ENCODE measurements at regions not wholly inside any gene's neighbourhood (a gene's known extent, or its start where the extent isn't known, plus 50 kb on each side); places are given as distances from the start of the nearest gene placed in this dataset.
"Not testable (repeated sequence)": the region's sequence is repeated elsewhere in the genome, so short reads cannot be mapped to it uniquely, and the experiment has no call there.

DNA sequence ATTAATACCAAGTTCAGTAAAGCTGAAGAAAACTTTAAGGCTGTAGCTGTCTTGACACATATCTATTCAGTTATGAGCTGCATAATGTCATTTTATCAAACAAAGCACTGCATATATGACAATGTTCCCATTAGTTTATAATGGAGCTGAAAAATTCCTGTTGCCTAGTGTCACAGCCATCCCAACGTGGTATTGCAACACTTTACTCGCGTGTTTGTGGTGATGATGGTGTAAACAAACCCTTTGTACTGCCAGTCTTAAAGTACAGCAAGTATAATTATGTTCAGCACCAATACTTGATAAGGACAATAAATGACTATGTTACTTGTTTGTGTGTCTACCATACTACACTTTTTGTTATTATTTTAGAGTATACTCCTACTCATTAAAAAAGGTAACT, 1415.6 kb upstream of the PCDH7 start:
- in situ Hi-C loops (cut with HindIII; ENCODE audit: low sequenced_read_pairs), result no loop called here

DNA sequence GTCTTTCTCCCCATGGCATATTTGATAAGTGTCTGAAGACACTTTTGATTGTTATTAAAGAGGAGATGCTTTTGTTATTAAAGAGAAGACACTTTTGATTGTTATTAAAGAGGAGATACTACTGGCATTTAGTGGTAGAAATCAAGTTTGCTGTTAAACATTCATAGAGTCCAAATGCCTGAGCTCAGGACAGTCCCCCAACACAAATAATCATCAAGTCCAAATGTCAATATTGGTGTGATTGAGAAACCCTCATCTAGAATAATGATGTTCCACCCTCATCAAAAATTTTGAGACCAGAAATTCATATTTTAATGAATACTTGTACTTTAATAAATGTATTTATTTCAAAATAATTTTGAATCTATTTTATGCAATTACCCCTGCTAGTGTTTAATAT, 1412.9 kb upstream of the PCDH7 start:
- in situ Hi-C loops (cut with HindIII; ENCODE audit: low sequenced_read_pairs), result no loop called here

- in situ Hi-C loops (cut with HindIII; ENCODE audit: low sequenced_read_pairs), result no loop called here
Measured at GRCh38 chr4:29307755-29308154, 1412.4 kb upstream of the PCDH7 start.

- in situ Hi-C loops (cut with HindIII; ENCODE audit: low sequenced_read_pairs), result no loop called here
Measured at GRCh38 chr4:29309050-29309449, 1411.1 kb upstream of the PCDH7 start.

GRCh38 chr4:29310252-29310651, 1409.9 kb upstream of the PCDH7 start:
- in situ Hi-C loops (cut with HindIII; ENCODE audit: low sequenced_read_pairs), result no loop called here

GRCh38 chr4:29311247-29311646, 1408.9 kb upstream of the PCDH7 start:
- in situ Hi-C loops (cut with HindIII; ENCODE audit: low sequenced_read_pairs), result no loop called here

- in situ Hi-C loops (cut with HindIII; ENCODE audit: low sequenced_read_pairs), result no loop called here
Measured at GRCh38 chr4:29319663-29320340, 1400.4 kb upstream of the PCDH7 start.

- in situ Hi-C loops (cut with HindIII; ENCODE audit: low sequenced_read_pairs), result no loop called here
Measured at GRCh38 chr4:29320947-29321620, 1399.1 kb upstream of the PCDH7 start.

DNA sequence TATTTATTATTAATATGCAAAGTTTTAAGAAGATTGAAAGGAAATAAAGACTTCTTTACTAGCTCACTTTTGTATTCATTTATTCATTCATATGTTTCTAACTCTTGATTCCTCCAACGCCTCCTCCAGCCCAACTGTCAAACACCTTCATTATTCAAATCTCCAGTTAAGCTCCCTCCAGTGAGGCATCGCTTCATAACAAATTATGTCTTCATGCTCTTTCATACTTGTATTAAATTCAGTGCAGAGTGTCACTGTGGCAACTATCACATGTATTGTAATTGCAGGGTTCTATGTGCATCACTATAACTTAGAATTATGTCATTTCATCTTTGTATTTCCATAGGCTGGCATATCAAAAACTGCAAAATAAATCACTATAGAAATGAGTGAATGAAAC, 1394.2 kb upstream of the PCDH7 start:
- in situ Hi-C loops (cut with HindIII; ENCODE audit: low sequenced_read_pairs), result no loop called here

DNA sequence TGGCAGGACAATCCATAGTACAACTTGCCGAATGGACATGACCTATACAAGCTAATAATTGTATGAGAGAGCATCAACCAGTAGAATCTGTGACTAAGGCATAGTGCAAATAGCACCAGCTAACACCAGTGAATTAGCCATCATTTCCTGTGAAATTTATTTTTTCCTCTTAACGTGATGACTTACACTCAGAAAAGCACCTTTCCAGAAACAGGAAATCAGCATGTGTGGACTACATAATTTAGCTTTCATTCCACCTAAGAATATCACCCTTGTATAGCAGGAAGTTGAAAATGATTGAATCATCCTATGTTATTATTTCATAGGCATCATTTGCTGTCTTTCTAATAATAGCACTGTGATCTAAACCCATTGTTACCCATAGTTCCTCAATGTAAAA, 1393.4 kb upstream of the PCDH7 start:
- in situ Hi-C loops (cut with HindIII; ENCODE audit: low sequenced_read_pairs), result no loop called here

DNA sequence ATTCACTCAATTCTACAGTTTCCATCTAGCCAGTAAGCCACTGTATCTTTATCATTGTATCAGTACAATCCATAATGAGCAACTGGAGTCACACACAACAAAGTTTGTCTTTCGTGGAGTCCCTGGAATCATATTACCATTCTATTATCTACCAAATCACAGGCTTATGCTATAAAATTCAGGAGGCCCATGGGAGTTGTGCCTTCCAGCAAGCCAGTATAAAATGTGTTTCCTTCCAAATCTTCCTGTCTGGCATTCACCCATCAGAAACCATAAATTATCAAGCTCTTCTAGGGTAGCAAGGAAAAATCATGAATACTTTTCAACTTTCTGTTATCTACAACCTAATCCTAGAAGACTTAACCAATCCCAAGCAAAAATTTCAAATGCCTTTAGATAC, 1383.3 kb upstream of the PCDH7 start:
- in situ Hi-C loops (cut with HindIII; ENCODE audit: low sequenced_read_pairs), result no loop called here

DNA sequence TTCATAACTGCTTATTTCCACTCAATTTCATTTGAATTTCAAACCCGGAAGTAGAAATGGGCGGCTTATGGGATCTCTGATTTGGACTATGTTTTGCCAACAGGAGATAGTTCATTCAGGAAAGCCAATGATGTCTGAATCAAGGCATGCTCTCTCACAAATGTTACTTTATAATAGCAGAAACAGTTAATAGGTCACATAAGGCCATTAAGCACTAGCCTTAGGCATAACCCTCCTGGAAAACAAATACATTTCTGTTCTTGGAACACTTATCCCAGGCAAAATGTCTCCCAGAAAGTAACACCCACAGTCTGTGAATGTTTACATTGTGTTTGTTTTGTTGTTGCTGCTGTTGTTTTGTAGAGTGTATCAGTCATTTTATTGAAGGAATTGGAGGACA, 1347.2 kb upstream of the PCDH7 start:
- in situ Hi-C loops (cut with HindIII; ENCODE audit: low sequenced_read_pairs), result no loop called here

- in situ Hi-C loops (cut with HindIII; ENCODE audit: low sequenced_read_pairs), result no loop called here
Measured at GRCh38 chr4:29375716-29376115, 1344.5 kb upstream of the PCDH7 start.

- in situ Hi-C loops (cut with HindIII; ENCODE audit: low sequenced_read_pairs), result not testable (repeated sequence)
Measured at GRCh38 chr4:29378237-29378636, 1341.9 kb upstream of the PCDH7 start.

GRCh38 chr4:29390921-29391320, 1329.2 kb upstream of the PCDH7 start:
- in situ Hi-C loops (cut with HindIII; ENCODE audit: low sequenced_read_pairs), result no loop called here

DNA sequence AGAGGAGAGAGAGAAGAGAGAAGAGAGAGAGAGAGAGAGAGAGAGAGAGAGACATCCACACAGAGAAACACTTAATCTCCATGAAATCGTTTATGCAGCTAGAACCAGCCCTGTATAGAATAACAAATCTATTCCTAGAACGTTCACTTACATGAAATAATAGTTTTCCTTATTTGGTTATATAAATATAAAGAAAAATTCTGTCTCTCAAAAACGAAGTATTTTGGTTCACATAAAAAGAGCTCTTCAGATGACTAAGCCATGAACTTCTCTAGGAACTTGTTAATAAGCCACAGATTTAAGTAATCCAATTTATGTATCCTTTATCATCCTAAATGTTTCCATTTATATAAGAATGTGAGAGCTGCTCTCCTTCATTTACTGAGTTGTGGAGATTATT, 1315.1 kb upstream of the PCDH7 start:
- in situ Hi-C loops (cut with HindIII; ENCODE audit: low sequenced_read_pairs), result no loop called here

GRCh38 chr4:29415771-29416170, 1304.4 kb upstream of the PCDH7 start:
- in situ Hi-C loops (cut with HindIII; ENCODE audit: low sequenced_read_pairs), result loop anchor here (5.0 kb wide), 1 partner anchor 82 kb away; no protein-coding TSS in a partner anchor

DNA sequence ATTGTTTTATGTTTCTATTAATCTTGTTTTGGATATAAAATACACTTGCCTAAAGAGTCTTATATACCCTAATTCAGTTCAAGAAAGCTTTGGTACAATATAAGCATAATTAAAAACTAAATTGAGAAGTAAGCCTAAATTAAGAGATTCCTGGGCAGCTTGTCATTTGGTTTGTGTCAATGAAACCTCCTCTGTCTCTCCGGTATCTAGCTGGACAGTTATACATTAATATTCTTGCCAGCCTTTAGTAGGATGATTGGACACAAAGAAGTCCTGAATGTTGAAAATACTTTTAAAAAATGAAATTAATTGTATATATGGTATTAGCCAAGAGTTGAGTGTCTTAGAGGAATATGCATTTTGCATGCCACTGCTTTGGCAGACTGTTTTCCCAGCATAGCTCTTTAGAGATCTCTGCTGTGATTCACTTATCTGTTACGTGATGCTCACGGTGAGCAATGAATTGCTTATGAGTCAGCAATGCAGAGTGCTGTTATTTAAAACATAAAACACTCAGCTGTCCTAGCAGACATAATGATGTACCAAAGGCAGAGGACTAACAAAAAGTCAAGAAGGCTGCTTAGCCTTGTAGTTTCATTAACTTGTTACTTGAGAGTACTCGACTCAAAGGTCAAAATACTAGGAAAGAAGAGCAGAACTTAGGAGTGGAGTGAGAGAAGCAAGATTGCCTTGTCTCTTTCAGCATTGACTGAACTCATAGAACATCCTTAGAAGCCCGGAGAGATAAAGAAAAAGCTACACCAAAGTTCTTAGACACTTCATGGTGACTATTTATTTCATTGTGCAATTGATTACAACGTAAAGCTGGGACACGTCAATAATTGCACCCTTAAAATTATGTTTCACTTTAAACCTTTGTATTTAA, 1296.1 kb upstream of the PCDH7 start:
- in situ Hi-C loops (cut with HindIII; ENCODE audit: low sequenced_read_pairs), result no loop called here

- in situ Hi-C loops (cut with HindIII; ENCODE audit: low sequenced_read_pairs), result no loop called here
Measured at GRCh38 chr4:29453303-29453820, 1266.8 kb upstream of the PCDH7 start.

DNA sequence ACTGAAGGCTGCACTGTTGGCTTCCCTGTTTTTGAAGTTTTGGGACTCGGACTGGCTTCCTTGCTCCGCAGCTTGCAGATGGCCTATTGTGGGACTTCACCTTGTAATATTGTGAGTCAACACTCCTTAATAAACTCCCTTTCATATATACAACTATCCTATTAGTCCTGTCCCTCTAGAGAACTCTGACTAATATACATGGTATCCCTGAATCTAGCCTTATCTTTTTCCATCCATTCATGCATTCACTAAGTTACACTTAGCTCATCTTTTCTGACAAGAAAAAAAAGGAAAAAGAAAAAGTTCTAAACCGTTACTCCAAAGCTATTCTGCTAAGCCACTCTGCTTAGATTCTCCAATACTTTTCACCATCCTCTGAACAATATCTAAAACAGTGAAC, 1260.2 kb upstream of the PCDH7 start:
- in situ Hi-C loops (cut with HindIII; ENCODE audit: low sequenced_read_pairs), result no loop called here

- in situ Hi-C loops (cut with HindIII; ENCODE audit: low sequenced_read_pairs), result no loop called here
Measured at GRCh38 chr4:29467044-29467717, 1253.0 kb upstream of the PCDH7 start.

Data from endothelial cell of hepatic sinusoid (primary cell).